ENCODE measurements at regions not wholly inside any gene's neighbourhood (a gene's known extent, or its start where the extent isn't known, plus 50 kb on each side); places are given as distances from the start of the nearest gene placed in this dataset.

DNA sequence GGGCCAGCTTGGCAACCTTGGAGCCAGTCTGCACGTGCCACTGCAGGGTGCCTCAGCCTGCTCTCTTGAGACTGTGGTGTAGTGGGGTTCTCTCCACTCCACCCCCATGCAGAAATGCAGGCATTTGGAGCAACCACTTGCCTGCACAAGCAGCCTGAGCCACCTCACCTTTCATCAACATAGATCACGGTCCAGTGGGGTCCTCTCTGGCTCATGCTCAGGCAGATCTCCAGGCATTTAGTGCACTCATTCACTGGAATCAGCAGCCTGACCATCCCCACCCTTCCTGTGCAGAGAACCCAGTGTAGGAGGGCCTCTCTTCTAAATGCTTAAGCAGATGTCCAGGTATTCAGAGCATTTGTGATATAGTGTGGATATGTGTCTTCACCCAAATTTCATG, 2330.1 kb downstream of the PCDH9 start:
- FAIRE-seq = no peak
- Mint-ChIP-seq H3K27me3 (ENCODE audit: low read depth, unreplicated experiment) (no peaks in the 10 kb centered on the region), H3K36me3 (ENCODE audit: low read depth, unreplicated experiment) (no peaks in the 10 kb centered on the region), H3K27ac (ENCODE audit: unreplicated experiment) (no peak overlapping the region), H3K4me3 (ENCODE audit: unreplicated experiment) (no peak overlapping the region), H3K4me1 (ENCODE audit: low read depth, unreplicated experiment) (no peaks in the 10 kb centered on the region), H3K9me3 (ENCODE audit: unreplicated experiment) (no peaks in the 10 kb centered on the region)
- no peak overlapping the region for H3K9ac ChIP-seq (ENCODE audit: low read length)
- no peak for TF ChIP-seq CTCF (IDR thresholded peaks at IDR 0.05; ENCODE audit: insufficient read depth, low read depth, low read length)
- no peak for TF ChIP-seq EZH2 (IDR thresholded peaks at IDR 0.05; ENCODE audit: insufficient read depth, low read length)
- H3K9me3 ChIP-seq (ENCODE audit: insufficient read depth, low read depth, low read length) = no peaks in the 10 kb centered on the region
- no peaks in the 10 kb centered on the region for H3K36me3 ChIP-seq (ENCODE audit: insufficient read depth, low read length)
- H3K79me2 ChIP-seq (ENCODE audit: insufficient read depth, low read length) = no peaks in the 10 kb centered on the region
- no peak overlapping the region for H2AFZ ChIP-seq (ENCODE audit: low read depth, low read length)
- DNase-seq (ENCODE audit: low read depth) = no peak
- no peaks in the 10 kb centered on the region for H3K4me1 ChIP-seq (ENCODE audit: insufficient read depth, low read length)
- H3K4me3 ChIP-seq (ENCODE audit: insufficient read depth, low read depth, low read length) = no peak overlapping the region
- no peak overlapping the region for H3K27ac ChIP-seq (ENCODE audit: low read depth, low read length)
- H4K20me1 ChIP-seq (ENCODE audit: insufficient read depth, low read length) = no peaks in the 10 kb centered on the region
- H3K27me3 ChIP-seq (ENCODE audit: insufficient read depth, low read length) = no peaks in the 10 kb centered on the region
- no peak overlapping the region for H3K4me2 ChIP-seq (ENCODE audit: low read length)

GRCh38 chr13:64884976-64885375, 2345.2 kb downstream of the PCDH9 start:
- Histone ChIP-seq H3K4me1 (ENCODE audit: insufficient read depth, low read length) (no peaks in the 10 kb centered on the region), H3K27ac (ENCODE audit: low read depth, low read length) (no peak overlapping the region), H3K9ac (ENCODE audit: low read length) (no peak overlapping the region), H2AFZ (ENCODE audit: low read depth, low read length) (no peak overlapping the region), H3K27me3 (ENCODE audit: insufficient read depth, low read length) (no peaks in the 10 kb centered on the region), H4K20me1 (ENCODE audit: insufficient read depth, low read length) (no peaks in the 10 kb centered on the region), H3K4me3 (ENCODE audit: insufficient read depth, low read depth, low read length) (no peak overlapping the region), H3K4me2 (ENCODE audit: low read length) (no peak overlapping the region), H3K36me3 (ENCODE audit: insufficient read depth, low read length) (no peaks in the 10 kb centered on the region), H3K9me3 (ENCODE audit: insufficient read depth, low read depth, low read length) (no peaks in the 10 kb centered on the region), H3K79me2 (ENCODE audit: insufficient read depth, low read length) (no peaks in the 10 kb centered on the region)
- TF ChIP-seq CTCF (IDR thresholded peaks at IDR 0.05; ENCODE audit: insufficient read depth, low read depth, low read length) (no peak), EZH2 (IDR thresholded peaks at IDR 0.05; ENCODE audit: insufficient read depth, low read length) (no peak)
- Mint-ChIP-seq H3K4me3 (ENCODE audit: unreplicated experiment) (no peak overlapping the region), H3K36me3 (ENCODE audit: low read depth, unreplicated experiment) (no peaks in the 10 kb centered on the region), H3K27ac (ENCODE audit: unreplicated experiment) (no peak overlapping the region), H3K9me3 (ENCODE audit: unreplicated experiment) (no peaks in the 10 kb centered on the region), H3K4me1 (ENCODE audit: low read depth, unreplicated experiment) (no peaks in the 10 kb centered on the region), H3K27me3 (ENCODE audit: low read depth, unreplicated experiment) (no peaks in the 10 kb centered on the region)
- FAIRE-seq (no peak), DNase-seq (ENCODE audit: low read depth) (no peak)

GRCh38 chr13:64877176-64877575, 2353.0 kb downstream of the PCDH9 start:
- DNase-seq (ENCODE audit: low read depth) = no peak
- Histone ChIP-seq H3K4me1 (ENCODE audit: insufficient read depth, low read length) (no peaks in the 10 kb centered on the region), H3K79me2 (ENCODE audit: insufficient read depth, low read length) (no peaks in the 10 kb centered on the region), H3K9me3 (ENCODE audit: insufficient read depth, low read depth, low read length) (no peaks in the 10 kb centered on the region), H3K27ac (ENCODE audit: low read depth, low read length) (no peak overlapping the region), H3K27me3 (ENCODE audit: insufficient read depth, low read length) (no peaks in the 10 kb centered on the region), H4K20me1 (ENCODE audit: insufficient read depth, low read length) (no peaks in the 10 kb centered on the region), H3K4me2 (ENCODE audit: low read length) (no peak overlapping the region), H3K36me3 (ENCODE audit: insufficient read depth, low read length) (no peaks in the 10 kb centered on the region), H2AFZ (ENCODE audit: low read depth, low read length) (no peak overlapping the region), H3K9ac (ENCODE audit: low read length) (no peak overlapping the region), H3K4me3 (ENCODE audit: insufficient read depth, low read depth, low read length) (no peak overlapping the region)
- Mint-ChIP-seq H3K27ac (ENCODE audit: unreplicated experiment) (no peak overlapping the region), H3K4me3 (ENCODE audit: unreplicated experiment) (no peak overlapping the region), H3K27me3 (ENCODE audit: low read depth, unreplicated experiment) (no peaks in the 10 kb centered on the region), H3K4me1 (ENCODE audit: low read depth, unreplicated experiment) (no peaks in the 10 kb centered on the region), H3K36me3 (ENCODE audit: low read depth, unreplicated experiment) (no peaks in the 10 kb centered on the region), H3K9me3 (ENCODE audit: unreplicated experiment) (no peaks in the 10 kb centered on the region)
- FAIRE-seq = no peak
- TF ChIP-seq CTCF (IDR thresholded peaks at IDR 0.05; ENCODE audit: insufficient read depth, low read depth, low read length) = no peak
- TF ChIP-seq EZH2 (IDR thresholded peaks at IDR 0.05; ENCODE audit: insufficient read depth, low read length) = no peak

Data from astrocyte (in vitro differentiated cells and primary cell).